NCI-H510A treated with DMSO at 0.1 percent for 48 hours (cell line): ENCODE measurements at regions not wholly inside any gene's neighbourhood (a gene's known extent, or its start where the extent isn't known, plus 50 kb on each side); places are given as distances from the start of the nearest gene placed in this dataset.
"Not testable (repeated sequence)": the region's sequence is repeated elsewhere in the genome, so short reads cannot be mapped to it uniquely, and the experiment has no call there.

Experiments used
- DNase-seq: peaks from one replicate; lab custom pipeline; 2025; lab: John Stamatoyannopoulos, UW

- DNase-seq = no peak
Measured at GRCh38 chr2:13607139-13607538, 890.4 kb downstream of the TRIB2 start.

GRCh38 chr2:13611939-13612338, 895.2 kb downstream of the TRIB2 start:
- no peak for DNase-seq

GRCh38 chr2:13616059-13616458, 899.3 kb downstream of the TRIB2 start:
- DNase-seq = no peak

- no peak for DNase-seq
Measured at GRCh38 chr2:13616616-13617015, 899.9 kb downstream of the TRIB2 start.

- DNase-seq = no peak
Measured at GRCh38 chr2:13628122-13628521, 911.4 kb downstream of the TRIB2 start.

GRCh38 chr2:13638181-13638580, 921.4 kb downstream of the TRIB2 start:
- no peak for DNase-seq

GRCh38 chr2:13649918-13650317, 933.2 kb downstream of the TRIB2 start:
- no peak for DNase-seq

- no peak for DNase-seq
Measured at GRCh38 chr2:13650586-13651180, 933.9 kb downstream of the TRIB2 start.

GRCh38 chr2:13651684-13652131, 935.0 kb downstream of the TRIB2 start:
- no peak for DNase-seq

GRCh38 chr2:13652531-13653313, 936.0 kb downstream of the TRIB2 start:
- no peak for DNase-seq

GRCh38 chr2:13654416-13654815, 937.7 kb downstream of the TRIB2 start:
- no peak for DNase-seq

GRCh38 chr2:13660231-13660630, 943.5 kb downstream of the TRIB2 start:
- DNase-seq = no peak

- no peak for DNase-seq
Measured at GRCh38 chr2:13662055-13662454, 945.3 kb downstream of the TRIB2 start.

GRCh38 chr2:13666582-13667414, 950.1 kb downstream of the TRIB2 start:
- DNase-seq = no peak

- DNase-seq = no peak
Measured at GRCh38 chr2:13667415-13667757, 950.6 kb downstream of the TRIB2 start.

GRCh38 chr2:13669607-13670006, 952.9 kb downstream of the TRIB2 start:
- DNase-seq = no peak

- not testable (repeated sequence) for DNase-seq
Measured at GRCh38 chr2:13673821-13674220, 957.1 kb downstream of the TRIB2 start.

GRCh38 chr2:13676269-13676668, 956.2 kb upstream of the LRATD1 start:
- DNase-seq = no peak

- no peak for DNase-seq
Measured at GRCh38 chr2:13681936-13682335, 950.6 kb upstream of the LRATD1 start.

GRCh38 chr2:13682540-13683272, 949.8 kb upstream of the LRATD1 start:
- DNase-seq = no peak

GRCh38 chr2:13686262-13686661, 946.3 kb upstream of the LRATD1 start:
- no peak for DNase-seq

- DNase-seq = no peak
Measured at GRCh38 chr2:13694673-13695072, 937.8 kb upstream of the LRATD1 start.
